Suppressor macrophage (primary cell): ENCODE measurements at regions not wholly inside any gene's neighbourhood (a gene's known extent, or its start where the extent isn't known, plus 50 kb on each side); places are given as distances from the start of the nearest gene placed in this dataset.
"Not testable (repeated sequence)": the region's sequence is repeated elsewhere in the genome, so short reads cannot be mapped to it uniquely, and the experiment has no call there.

Experiments
- DNase-seq, 4 experiments: peaks; one replicate each; pipeline ENCODE4 v3.0.0-alpha.2; 2020 to 2022

- DNase-seq = peak; percentile 24 to 76 (median 58)
Observed at GRCh38 chr3:195669310-195669709, 51.5 kb upstream of the MUC20 start.

- DNase-seq = peak in 1 of 4 experiments; percentile 0
Observed at GRCh38 chr3:195668131-195668766, 52.5 kb upstream of the MUC20 start.

GRCh38 chr3:195665311-195665710 is 55.5 kb upstream of the MUC20 start:
- not testable (repeated sequence) for DNase-seq

- peak in 3 of 4 experiments; percentile 16 to 35 (median 25) for DNase-seq
Observed at GRCh38 chr3:195664131-195664530, 56.6 kb upstream of the MUC20 start.

- DNase-seq = not testable (repeated sequence)
Observed at GRCh38 chr3:195659136-195659533, 61.6 kb upstream of the MUC20 start.

GRCh38 chr3:195658381-195659135 is 62.2 kb upstream of the MUC20 start:
- not testable (repeated sequence) for DNase-seq

GRCh38 chr3:195657475-195658372 is 63.1 kb upstream of the MUC20 start:
- peak; percentile 14 to 96 (median 94) for DNase-seq

- DNase-seq = not testable (repeated sequence)
Observed at GRCh38 chr3:195656091-195656490, 64.7 kb upstream of the MUC20 start.

- not testable (repeated sequence) for DNase-seq
Observed at GRCh38 chr3:195654746-195655145, 66.0 kb upstream of the MUC20 start.

GRCh38 chr3:195654138-195654537 is 66.6 kb upstream of the MUC20 start:
- not testable (repeated sequence) for DNase-seq

- DNase-seq = peak in 1 of 4 experiments; percentile 9
Observed at GRCh38 chr3:195653641-195654040, 67.1 kb upstream of the MUC20 start.

- not testable (repeated sequence) for DNase-seq
Observed at GRCh38 chr3:195647912-195648702, 64.4 kb upstream of the APOD start.

GRCh38 chr3:195645872-195646271 is 62.1 kb upstream of the APOD start:
- not testable (repeated sequence) for DNase-seq

GRCh38 chr3:195643245-195643644 is 59.5 kb upstream of the APOD start:
- DNase-seq = not testable (repeated sequence)

GRCh38 chr3:195642311-195642710 is 58.6 kb upstream of the APOD start:
- DNase-seq = not testable (repeated sequence)

- DNase-seq = not testable (repeated sequence)
Observed at GRCh38 chr3:195638456-195638855, 54.7 kb upstream of the APOD start.

GRCh38 chr3:195637473-195638233 is 53.9 kb upstream of the APOD start:
- DNase-seq = not testable (repeated sequence)

GRCh38 chr3:195637011-195637410 is 53.3 kb upstream of the APOD start:
- not testable (repeated sequence) for DNase-seq

GRCh38 chr3:195635898-195636685 is 52.4 kb upstream of the APOD start:
- DNase-seq = peak in 1 of 4 experiments; percentile 35

GRCh38 chr3:195635262-195635873 is 51.6 kb upstream of the APOD start:
- DNase-seq = not testable (repeated sequence)
